Brain microvascular endothelial cell (primary cell): ENCODE measurements at regions not wholly inside any gene's neighbourhood (a gene's known extent, or its start where the extent isn't known, plus 50 kb on each side); places are given as distances from the start of the nearest gene placed in this dataset.

Experiments used
- DNase-seq: peaks from one replicate; pipeline ENCODE4 v3.0.0-alpha.2; 2020
- H3K27ac ChIP-seq: fragments of 250-450 bp; sonication (Bioruptor Pico); 2 replicates; pipeline ENCODE4 v1.5.1; 2020; ENCODE audit warnings: mild to moderate bottlenecking, moderate library complexity
- H3K27me3 ChIP-seq: fragments of 250-450 bp; sonication (Bioruptor Pico); replicated peaks from 2 replicates; pipeline ENCODE4 v1.5.1; 2020; ENCODE audit warnings: mild to moderate bottlenecking
- H3K36me3 ChIP-seq: fragments of 250-450 bp; sonication (Bioruptor Pico); replicated peaks from 2 replicates; pipeline ENCODE4 v1.5.1; 2020; ENCODE audit warnings: mild to moderate bottlenecking
- H3K4me3 ChIP-seq: 2 replicates; pipeline ENCODE4 v1.5.1; 2011; ENCODE audit warnings: low read depth, mild to moderate bottlenecking, control low read depth, low read length, moderate library complexity
- in situ Hi-C: cut with HindIII; loops from 2 replicates; pipeline ENCODE4 v1.10.0; 2017; ENCODE audit warnings: low sequenced_read_pairs, low pct_ligation_motif_present
- TF ChIP-seq, protein P1 (sequence below): IDR thresholded peaks from 2 replicates; pipeline ENCODE4 v1.5.1; 2011; ENCODE audit warnings: low read depth, mild to moderate bottlenecking, moderate library complexity, low read length, control low read depth, inconsistent platforms; ENCODE audit errors: missing control alignments

- no peak for DNase-seq
- in situ Hi-C loops: no loop called here
- H3K27ac ChIP-seq: no peak overlapping the region
- H3K27me3 ChIP-seq: no peaks in the 10 kb centered on the region
- H3K36me3 ChIP-seq: no peaks in the 10 kb centered on the region
- TF ChIP-seq, protein P1, sequence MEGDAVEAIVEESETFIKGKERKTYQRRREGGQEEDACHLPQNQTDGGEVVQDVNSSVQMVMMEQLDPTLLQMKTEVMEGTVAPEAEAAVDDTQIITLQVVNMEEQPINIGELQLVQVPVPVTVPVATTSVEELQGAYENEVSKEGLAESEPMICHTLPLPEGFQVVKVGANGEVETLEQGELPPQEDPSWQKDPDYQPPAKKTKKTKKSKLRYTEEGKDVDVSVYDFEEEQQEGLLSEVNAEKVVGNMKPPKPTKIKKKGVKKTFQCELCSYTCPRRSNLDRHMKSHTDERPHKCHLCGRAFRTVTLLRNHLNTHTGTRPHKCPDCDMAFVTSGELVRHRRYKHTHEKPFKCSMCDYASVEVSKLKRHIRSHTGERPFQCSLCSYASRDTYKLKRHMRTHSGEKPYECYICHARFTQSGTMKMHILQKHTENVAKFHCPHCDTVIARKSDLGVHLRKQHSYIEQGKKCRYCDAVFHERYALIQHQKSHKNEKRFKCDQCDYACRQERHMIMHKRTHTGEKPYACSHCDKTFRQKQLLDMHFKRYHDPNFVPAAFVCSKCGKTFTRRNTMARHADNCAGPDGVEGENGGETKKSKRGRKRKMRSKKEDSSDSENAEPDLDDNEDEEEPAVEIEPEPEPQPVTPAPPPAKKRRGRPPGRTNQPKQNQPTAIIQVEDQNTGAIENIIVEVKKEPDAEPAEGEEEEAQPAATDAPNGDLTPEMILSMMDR: no peak
- no peak overlapping the region for H3K4me3 ChIP-seq
These were observed 690.9 kb downstream of the BRD1 start for GRCh38 chr22:49136816-49137180.

DNA sequence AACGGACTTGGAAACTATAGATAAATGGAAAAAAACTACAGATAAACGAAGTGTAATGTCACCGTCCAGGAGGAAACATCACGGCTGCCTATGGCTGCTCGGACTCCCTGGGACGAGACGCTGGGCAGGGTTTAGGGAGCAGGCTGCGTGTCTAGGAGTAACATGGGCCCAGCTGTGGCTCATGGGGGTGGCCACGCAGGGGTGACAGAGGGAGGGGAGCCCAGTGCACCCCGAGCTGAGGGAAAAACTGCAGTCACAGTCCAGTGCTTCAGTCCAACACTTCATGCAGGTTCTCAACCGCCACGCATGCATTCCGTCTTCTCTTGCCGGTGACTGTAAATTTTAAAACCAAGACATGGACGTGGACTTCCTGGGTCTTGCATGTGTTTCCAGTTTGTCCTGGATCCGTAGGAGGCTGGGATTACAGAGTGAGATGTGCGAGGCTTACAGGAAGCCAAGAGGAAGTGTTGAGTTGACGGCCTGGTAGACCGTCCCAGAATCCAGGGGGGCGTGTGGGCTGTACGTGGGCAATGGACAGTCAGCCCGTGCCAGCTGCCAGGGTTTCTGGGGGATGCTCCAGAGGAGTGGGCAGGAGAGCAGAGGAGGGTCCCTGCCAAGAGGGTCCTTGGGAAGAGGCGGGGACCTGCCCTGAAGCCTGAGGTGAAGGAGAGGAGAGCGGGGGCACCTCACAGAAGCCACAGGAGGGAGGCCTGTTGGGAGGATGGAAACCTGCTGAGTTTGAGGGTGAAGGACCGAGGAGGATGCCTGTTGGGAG lies 691.4 kb downstream of the BRD1 start:
- no peaks in the 10 kb centered on the region for H3K36me3 ChIP-seq
- no peak overlapping the region for H3K27ac ChIP-seq
- in situ Hi-C loops: no loop called here
- no peak overlapping the region for H3K4me3 ChIP-seq
- no peak for DNase-seq
- TF ChIP-seq, protein P1: no peak
- H3K27me3 ChIP-seq: no peaks in the 10 kb centered on the region

GRCh38 chr22:49134076-49134475 lies 693.6 kb downstream of the BRD1 start:
- Histone ChIP-seq H3K27me3 (no peaks in the 10 kb centered on the region), H3K27ac (no peak overlapping the region), H3K36me3 (no peaks in the 10 kb centered on the region), H3K4me3 (no peak overlapping the region)
- in situ Hi-C loops: no loop called here
- no peak for DNase-seq
- TF ChIP-seq, protein P1: no peak

GRCh38 chr22:49133541-49133940 lies 694.1 kb downstream of the BRD1 start:
- DNase-seq: no peak
- TF ChIP-seq, protein P1: no peak
- Histone ChIP-seq H3K27me3 (no peaks in the 10 kb centered on the region), H3K36me3 (no peaks in the 10 kb centered on the region), H3K4me3 (no peak overlapping the region), H3K27ac (no peak overlapping the region)
- in situ Hi-C loops: no loop called here

- Histone ChIP-seq H3K27ac (no peak overlapping the region), H3K4me3 (no peak overlapping the region), H3K27me3 (no peaks in the 10 kb centered on the region), H3K36me3 (no peaks in the 10 kb centered on the region)
- DNase-seq: no peak
- in situ Hi-C loops: no loop called here
- TF ChIP-seq, protein P1: no peak
These were observed 695.7 kb downstream of the BRD1 start for GRCh38 chr22:49132009-49132408.

- no peak for DNase-seq
- TF ChIP-seq, protein P1: no peak
- Histone ChIP-seq H3K27ac (no peak overlapping the region), H3K27me3 (no peaks in the 10 kb centered on the region), H3K4me3 (no peak overlapping the region), H3K36me3 (no peaks in the 10 kb centered on the region)
- in situ Hi-C loops: no loop called here
These were observed 697.9 kb downstream of the BRD1 start for GRCh38 chr22:49129736-49130135.
